Activated CD4-positive, alpha-beta T cell treated with anti-CD3 and anti-CD28 coated beads, Interleukin-2, amount 10 ng/mL, durations not matched to agents 24 days and 14 days (primary cell): ENCODE measurements at regions not wholly inside any gene's neighbourhood (a gene's known extent, or its start where the extent isn't known, plus 50 kb on each side); places are given as distances from the start of the nearest gene placed in this dataset.
"Not testable (repeated sequence)": the region's sequence is repeated elsewhere in the genome, so short reads cannot be mapped to it uniquely, and the experiment has no call there.

ENCODE experiments used
- DNase-seq: peaks from one replicate; pipeline ENCODE4 v3.0.0; 2022
- H3K27ac Mint-ChIP-seq: one replicate; pipeline ENCODE4 v1.8.0; 2022; ENCODE audit warnings: mild to moderate bottlenecking, mixed read lengths
- H3K27me3 Mint-ChIP-seq: one replicate; pipeline ENCODE4 v1.8.0; 2022; ENCODE audit warnings: mixed read lengths
- H3K36me3 Mint-ChIP-seq: one replicate; pipeline ENCODE4 v1.8.0; 2022; ENCODE audit warnings: low read depth, mild to moderate bottlenecking, mixed read lengths
- H3K4me1 Mint-ChIP-seq: one replicate; pipeline ENCODE4 v1.8.0; 2021; ENCODE audit warnings: mixed read lengths
- H3K4me3 Mint-ChIP-seq: one replicate; pipeline ENCODE4 v1.8.0; 2022; ENCODE audit warnings: mild to moderate bottlenecking, moderate library complexity, mixed read lengths
- H3K9me3 Mint-ChIP-seq: one replicate; pipeline ENCODE4 v1.8.0; 2021; ENCODE audit warnings: mixed read lengths
- intact Hi-C: fragments of 100-400 bp; cut with micrococcal nuclease; formaldehyde crosslinking; loops from one replicate; pipeline ENCODE4 v1.15.1; 2023

DNA sequence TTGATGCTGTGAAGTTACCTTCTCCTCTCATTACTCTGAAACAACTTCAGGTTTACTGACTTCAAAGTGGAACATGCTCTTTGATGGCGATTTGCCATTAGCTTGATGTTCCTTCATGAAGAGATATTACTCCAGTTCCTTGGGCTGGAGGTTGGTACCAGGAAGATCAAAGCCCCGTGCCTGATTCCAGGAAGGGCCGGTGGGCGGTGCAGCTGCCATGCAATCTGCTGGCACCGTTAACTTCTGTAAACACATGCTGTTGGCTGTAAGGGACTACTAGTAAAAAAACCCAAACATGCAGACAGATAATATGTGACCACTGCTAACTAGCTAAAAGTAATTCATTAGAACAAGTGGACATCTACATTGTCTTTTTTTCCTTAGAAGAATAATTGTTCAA, 182.8 kb upstream of the SPATA31A3 start:
- DNase-seq, H3K4me3 Mint-ChIP-seq, H3K36me3 Mint-ChIP-seq, intact Hi-C loops, H3K4me1 Mint-ChIP-seq, H3K27ac Mint-ChIP-seq, H3K9me3 Mint-ChIP-seq, H3K27me3 Mint-ChIP-seq: not testable (repeated sequence)

DNA sequence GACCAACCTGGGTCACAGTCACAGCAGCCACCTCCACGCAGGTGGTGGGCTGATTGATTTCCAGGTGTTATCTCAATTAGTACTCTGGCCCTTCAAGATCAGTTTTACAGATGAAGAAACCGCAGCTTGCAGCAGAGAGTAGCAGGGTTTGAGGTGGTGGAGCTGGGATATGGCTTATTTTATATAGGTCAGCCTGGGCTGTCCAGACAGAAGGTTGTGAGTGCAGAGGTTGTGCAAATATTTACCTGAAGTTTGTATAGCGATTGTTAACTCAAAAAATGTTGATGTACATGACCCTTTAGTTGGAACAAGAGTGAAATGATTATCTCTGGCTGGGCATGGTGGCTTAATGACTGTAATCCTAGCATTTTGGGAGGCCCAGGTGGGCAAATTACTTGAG, 179.4 kb upstream of the SPATA31A3 start:
- H3K36me3 Mint-ChIP-seq, DNase-seq, H3K9me3 Mint-ChIP-seq, H3K27ac Mint-ChIP-seq, H3K27me3 Mint-ChIP-seq, intact Hi-C loops, H3K4me3 Mint-ChIP-seq, H3K4me1 Mint-ChIP-seq: not testable (repeated sequence)

DNA sequence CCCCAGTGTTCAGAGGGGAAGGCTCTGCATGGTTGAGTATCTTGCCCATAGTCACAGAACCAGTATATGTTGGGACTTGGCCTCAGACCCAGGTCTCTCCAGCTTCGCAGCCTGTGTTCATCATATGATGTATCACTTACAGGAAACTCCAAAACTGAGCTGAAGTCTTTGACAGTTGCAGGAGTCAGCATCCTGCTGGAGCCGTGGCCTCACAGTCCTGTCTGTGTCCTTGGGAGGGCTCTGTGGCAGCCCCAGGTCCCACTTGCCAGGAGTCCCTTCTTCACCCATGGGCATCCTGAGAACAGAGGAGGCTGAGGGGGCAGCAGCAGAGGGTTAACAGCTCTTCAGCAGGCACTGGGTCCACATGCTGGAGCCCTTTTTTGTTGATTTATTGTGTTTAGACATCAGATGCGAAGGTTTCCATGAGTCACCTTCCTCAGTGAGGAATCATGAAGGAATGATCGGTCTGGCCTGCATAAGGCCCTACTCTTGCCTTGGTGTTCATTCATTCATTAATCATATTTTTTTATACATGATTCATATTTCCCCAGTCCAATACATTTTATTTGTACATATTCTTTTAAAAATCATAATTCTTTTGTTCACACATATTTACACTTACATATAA, 176.3 kb upstream of the SPATA31A3 start:
- intact Hi-C loops, H3K27me3 Mint-ChIP-seq, DNase-seq, H3K36me3 Mint-ChIP-seq, H3K4me3 Mint-ChIP-seq, H3K4me1 Mint-ChIP-seq, H3K27ac Mint-ChIP-seq, H3K9me3 Mint-ChIP-seq: not testable (repeated sequence)

DNA sequence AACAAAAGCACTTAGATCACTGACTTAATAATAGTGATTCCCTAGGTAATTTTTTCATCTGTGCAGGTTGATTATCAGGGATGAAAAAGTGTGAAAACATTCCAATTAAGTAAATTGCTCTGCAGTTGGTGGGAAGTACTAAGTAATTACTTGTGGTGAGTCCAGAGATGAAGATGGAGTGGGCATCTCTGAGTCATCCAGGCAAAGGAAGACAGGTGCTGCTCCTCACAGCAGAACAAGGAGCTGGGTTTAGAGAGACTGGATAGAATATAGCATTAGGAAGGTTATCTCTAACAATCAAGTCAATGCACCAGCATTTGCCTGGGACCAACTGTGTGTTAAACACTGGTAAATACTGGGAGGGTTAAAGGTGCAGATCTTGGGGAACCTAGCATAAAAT, 174.0 kb upstream of the SPATA31A3 start:
- H3K9me3 Mint-ChIP-seq, H3K4me3 Mint-ChIP-seq, H3K27ac Mint-ChIP-seq, H3K36me3 Mint-ChIP-seq, H3K27me3 Mint-ChIP-seq, DNase-seq, H3K4me1 Mint-ChIP-seq, intact Hi-C loops: not testable (repeated sequence)

DNA sequence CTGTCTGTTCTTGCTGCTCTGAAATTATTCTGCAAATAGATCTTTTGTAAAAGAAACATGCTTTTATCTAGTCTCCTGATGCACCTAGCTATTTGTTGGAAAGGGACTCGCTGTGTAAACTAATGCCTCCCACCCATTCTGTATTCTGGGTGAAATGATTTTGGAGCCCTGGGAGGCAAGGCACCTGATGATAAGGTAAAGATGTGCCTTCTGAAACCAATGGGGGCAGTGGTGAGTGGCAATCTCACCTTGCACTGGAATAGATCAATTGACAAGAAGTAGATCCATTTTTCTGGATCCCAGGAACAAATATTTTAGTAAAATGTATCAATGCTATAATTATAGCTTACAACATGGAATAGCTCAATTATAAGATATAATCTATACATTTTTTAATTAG, 170.5 kb upstream of the SPATA31A3 start:
- H3K9me3 Mint-ChIP-seq, H3K27ac Mint-ChIP-seq, DNase-seq, H3K4me3 Mint-ChIP-seq, H3K27me3 Mint-ChIP-seq, H3K4me1 Mint-ChIP-seq, intact Hi-C loops, H3K36me3 Mint-ChIP-seq: not testable (repeated sequence)

DNA sequence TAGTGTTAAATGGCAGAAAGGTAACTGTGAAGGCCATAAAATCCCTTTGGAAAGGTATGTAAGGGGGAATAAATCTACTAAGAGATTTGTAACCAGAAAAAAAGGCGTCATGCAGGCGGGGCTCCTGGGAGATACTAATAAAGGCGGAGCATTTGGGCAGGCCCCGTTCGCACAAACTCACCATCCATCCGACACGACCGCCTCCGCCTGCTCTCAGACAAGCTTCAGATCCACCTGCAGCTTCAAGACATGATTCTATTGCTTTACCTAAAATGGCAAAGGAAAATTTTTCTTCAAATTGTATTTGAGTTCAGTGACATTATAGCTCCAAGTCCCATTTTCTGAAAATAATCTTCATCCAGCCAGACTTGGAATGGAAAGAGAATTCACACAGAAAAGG, 162.9 kb upstream of the SPATA31A3 start:
- intact Hi-C loops, H3K4me3 Mint-ChIP-seq, H3K36me3 Mint-ChIP-seq, H3K4me1 Mint-ChIP-seq, DNase-seq, H3K9me3 Mint-ChIP-seq, H3K27ac Mint-ChIP-seq, H3K27me3 Mint-ChIP-seq: not testable (repeated sequence)

DNA sequence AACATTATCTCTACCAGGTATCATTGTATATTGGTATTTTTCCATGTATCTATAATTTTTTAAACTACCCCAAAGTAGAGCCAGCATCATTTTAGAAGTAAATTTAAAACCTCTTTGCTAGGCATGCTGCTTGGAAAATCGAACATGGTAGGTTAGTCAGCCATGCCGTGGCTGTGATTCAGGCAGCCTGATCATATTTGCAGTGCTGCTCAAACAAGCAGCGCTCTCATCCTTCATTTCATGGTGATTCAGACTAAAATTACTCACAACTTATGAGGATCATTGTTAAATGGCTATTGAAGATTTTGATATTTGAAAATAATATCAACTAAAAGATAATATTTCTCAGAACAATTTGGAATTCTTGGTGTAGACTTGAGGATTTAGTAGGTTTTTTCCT, 161.2 kb upstream of the SPATA31A3 start:
- DNase-seq, H3K36me3 Mint-ChIP-seq, H3K9me3 Mint-ChIP-seq, H3K27me3 Mint-ChIP-seq, H3K27ac Mint-ChIP-seq, H3K4me3 Mint-ChIP-seq, intact Hi-C loops, H3K4me1 Mint-ChIP-seq: not testable (repeated sequence)

DNA sequence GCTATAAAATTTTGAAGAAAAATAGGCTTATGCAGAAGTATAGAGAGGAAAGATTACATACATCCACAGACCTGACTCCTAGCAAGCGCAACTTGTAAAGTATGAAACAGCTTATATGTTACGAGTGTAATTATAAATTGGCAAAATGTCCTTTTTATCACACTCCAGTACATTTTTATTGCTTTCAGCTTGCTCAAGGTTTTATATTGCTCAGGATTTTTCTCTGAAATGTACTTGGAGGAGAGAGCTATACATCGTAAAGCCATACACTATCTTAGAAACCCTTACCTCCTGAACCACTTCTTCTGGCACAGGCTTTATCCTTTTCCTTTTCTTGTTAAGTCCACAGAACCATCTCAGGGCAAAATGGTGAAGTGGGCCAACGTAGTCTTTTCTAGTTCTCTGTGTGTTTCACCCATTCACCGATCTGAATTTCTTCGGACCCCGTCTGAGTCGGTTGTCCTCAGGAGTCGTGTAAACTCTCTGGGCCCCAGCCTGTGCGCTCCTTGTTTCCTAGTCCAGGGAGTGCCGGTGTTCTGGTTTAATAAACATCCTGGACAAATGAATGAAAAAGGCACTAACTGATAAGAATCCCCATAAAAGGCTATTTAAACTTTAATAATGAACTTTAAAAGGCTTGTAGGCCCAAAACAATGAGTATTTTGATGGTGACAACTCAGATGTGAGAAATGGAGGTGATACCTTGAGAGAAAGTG, 150.2 kb upstream of the SPATA31A3 start:
- H3K27ac Mint-ChIP-seq, intact Hi-C loops, H3K36me3 Mint-ChIP-seq, H3K27me3 Mint-ChIP-seq, DNase-seq, H3K9me3 Mint-ChIP-seq, H3K4me3 Mint-ChIP-seq, H3K4me1 Mint-ChIP-seq: not testable (repeated sequence)

DNA sequence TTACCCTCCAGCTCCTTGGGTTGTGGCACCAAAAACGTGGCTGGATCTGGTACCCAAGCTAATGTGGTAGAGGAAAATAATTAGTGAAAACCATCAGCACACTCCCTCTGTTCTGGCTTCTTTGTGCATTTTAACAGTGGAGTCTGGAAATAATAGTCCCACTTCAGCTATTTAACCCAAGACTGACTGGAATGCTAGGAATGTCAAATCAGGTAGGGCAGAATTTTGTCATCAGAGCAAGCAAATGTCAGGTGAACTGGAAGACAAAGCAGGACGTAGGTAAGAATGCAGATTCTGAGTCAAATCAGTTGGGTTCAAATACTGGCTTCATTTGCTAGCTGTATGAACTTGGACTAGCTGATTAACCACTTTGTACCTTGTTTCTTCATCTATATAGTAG, 144.0 kb upstream of the SPATA31A3 start:
- H3K4me1 Mint-ChIP-seq, DNase-seq, H3K4me3 Mint-ChIP-seq, H3K9me3 Mint-ChIP-seq, H3K36me3 Mint-ChIP-seq, H3K27me3 Mint-ChIP-seq, intact Hi-C loops, H3K27ac Mint-ChIP-seq: not testable (repeated sequence)

DNA sequence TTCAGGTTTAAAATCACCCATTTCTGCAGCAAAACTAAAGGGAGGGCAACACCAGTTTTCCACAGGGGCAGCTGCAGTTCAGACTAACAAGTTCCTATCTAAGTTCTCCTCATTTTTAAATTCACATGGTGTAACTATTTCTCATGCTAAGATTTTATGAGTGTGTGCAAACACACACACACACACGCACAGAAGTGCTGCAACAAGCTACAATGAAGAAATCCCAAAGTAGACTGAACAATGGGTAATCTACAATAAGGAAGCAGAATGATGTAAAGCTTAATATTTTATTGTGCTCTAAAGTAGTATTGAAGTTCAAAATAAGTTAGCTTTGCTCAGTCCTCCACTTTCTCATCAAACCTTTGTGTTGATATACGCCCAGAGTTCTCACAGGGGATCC, 140.8 kb upstream of the SPATA31A3 start:
- H3K4me1 Mint-ChIP-seq, H3K27me3 Mint-ChIP-seq, H3K36me3 Mint-ChIP-seq, intact Hi-C loops, DNase-seq, H3K4me3 Mint-ChIP-seq, H3K9me3 Mint-ChIP-seq, H3K27ac Mint-ChIP-seq: not testable (repeated sequence)

DNA sequence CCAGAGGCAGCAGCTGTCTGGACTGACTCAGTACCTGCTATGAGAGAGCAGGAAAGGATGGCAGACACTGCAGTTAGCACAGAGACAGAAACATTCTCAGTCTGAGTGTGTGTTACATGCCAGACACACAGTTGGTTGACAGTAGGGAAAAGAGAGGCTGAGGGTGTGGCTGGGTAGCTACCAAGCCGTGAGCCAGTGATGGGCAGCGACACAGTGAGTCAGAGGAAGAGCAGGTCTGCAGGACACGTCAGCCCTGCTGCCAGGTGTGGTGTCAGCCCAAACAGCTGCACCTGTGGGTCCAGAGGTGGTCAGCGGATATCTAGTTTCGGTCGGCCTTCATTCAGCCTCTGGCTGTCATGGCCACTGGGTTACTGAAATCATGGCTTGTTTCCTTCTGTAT, 124.4 kb upstream of the SPATA31A3 start:
- H3K9me3 Mint-ChIP-seq, DNase-seq, H3K27me3 Mint-ChIP-seq, H3K4me1 Mint-ChIP-seq, H3K36me3 Mint-ChIP-seq, H3K4me3 Mint-ChIP-seq, intact Hi-C loops, H3K27ac Mint-ChIP-seq: not testable (repeated sequence)

DNA sequence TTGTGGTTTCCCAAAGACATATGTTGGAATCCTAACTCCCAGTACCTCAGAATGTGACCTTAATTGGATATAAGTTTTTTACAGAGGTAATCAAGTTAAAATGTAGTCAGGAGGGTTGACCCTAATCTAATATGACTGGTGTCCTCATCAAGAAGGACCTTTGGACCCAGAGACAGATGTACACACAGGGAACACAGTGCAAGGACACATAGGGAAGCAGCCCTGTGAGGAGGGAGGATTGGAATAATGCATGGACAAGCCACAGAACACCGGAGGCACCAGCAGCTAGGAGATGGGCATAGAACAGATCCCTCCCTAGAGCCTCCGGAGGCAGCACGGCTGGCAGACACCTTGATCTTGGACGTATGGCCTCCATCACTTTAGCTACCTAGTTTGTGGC, 119.8 kb upstream of the SPATA31A3 start:
- intact Hi-C loops, H3K36me3 Mint-ChIP-seq, H3K27me3 Mint-ChIP-seq, H3K4me3 Mint-ChIP-seq, DNase-seq, H3K4me1 Mint-ChIP-seq, H3K27ac Mint-ChIP-seq, H3K9me3 Mint-ChIP-seq: not testable (repeated sequence)

DNA sequence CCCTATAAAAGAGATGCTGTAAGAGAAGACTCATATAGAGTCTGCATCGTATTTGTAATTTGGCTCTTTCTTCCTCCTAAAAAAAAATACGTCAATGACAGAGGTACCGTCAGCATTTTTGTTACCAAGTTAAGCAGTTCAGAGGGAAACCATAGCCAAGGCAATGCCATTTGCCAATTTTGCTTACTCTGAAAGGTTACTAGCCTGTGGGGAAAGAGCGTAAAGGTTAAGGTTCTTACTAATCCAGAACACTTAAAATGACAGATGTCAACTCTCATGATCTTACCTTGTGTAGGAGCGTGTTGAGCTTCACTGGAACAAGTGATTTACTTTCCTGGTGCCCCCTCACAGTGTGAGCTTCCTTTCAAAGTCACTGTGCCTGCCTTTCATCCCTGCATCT, 119.4 kb upstream of the SPATA31A3 start:
- H3K27me3 Mint-ChIP-seq, H3K9me3 Mint-ChIP-seq, H3K36me3 Mint-ChIP-seq, H3K4me3 Mint-ChIP-seq, H3K4me1 Mint-ChIP-seq, DNase-seq, H3K27ac Mint-ChIP-seq, intact Hi-C loops: not testable (repeated sequence)

DNA sequence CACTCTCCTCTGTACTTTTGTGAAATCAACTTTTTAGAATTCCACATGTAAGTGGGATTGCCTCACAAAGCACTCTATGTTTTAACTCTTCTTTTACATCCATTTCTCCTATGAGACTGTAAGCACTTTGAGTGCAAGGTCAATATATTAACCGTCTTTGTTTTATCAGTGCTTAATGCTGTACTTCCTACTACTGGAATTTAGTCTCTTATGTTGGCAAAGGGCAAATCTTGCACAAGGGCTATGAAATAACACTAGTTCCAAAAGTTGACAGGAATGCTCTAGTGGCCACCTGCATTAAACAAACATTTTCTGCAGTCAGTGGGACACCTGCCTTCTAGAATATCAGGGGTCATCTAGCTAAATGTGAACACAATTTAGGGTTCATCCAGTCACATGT, 117.5 kb upstream of the SPATA31A3 start:
- H3K4me1 Mint-ChIP-seq, intact Hi-C loops, DNase-seq, H3K4me3 Mint-ChIP-seq, H3K9me3 Mint-ChIP-seq, H3K27me3 Mint-ChIP-seq, H3K27ac Mint-ChIP-seq, H3K36me3 Mint-ChIP-seq: not testable (repeated sequence)

DNA sequence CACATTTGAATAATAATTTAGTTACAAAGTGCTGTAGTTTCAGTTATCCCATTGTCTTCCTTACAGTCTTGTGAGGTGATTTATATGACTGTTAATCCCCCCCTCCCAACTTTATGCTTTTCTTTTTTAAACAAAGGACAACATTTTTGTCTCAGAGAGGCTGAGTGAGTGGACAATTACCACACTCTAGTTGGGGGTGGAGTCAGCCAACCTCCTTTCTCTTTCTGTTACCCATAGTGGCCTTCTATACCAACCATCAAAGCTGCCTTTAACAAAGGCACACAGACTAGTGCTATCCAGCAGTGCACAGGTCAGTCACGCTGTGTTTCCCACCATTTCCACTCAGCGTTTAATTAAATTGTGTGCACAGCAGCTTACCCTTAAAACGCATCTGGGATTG, 114.3 kb upstream of the SPATA31A3 start:
- intact Hi-C loops, H3K36me3 Mint-ChIP-seq, H3K4me1 Mint-ChIP-seq, H3K4me3 Mint-ChIP-seq, DNase-seq, H3K9me3 Mint-ChIP-seq, H3K27ac Mint-ChIP-seq, H3K27me3 Mint-ChIP-seq: not testable (repeated sequence)
